ENCODE measurements at regions not wholly inside any gene's neighbourhood (a gene's known extent, or its start where the extent isn't known, plus 50 kb on each side); places are given as distances from the start of the nearest gene placed in this dataset.

- TF ChIP-seq EZH2 (IDR thresholded peaks at IDR 0.05): no peak
- no peak for TF ChIP-seq POLR2AphosphoS5 (IDR thresholded peaks at IDR 0.05; ENCODE audit: borderline replicate concordance, low read depth, low read length)
Measured at GRCh38 chrX:20382082-20382481, 115.4 kb upstream of the RPS6KA3 start.

All from SK-N-MC (cell line).